ENCODE measurements at regions not wholly inside any gene's neighbourhood (a gene's known extent, or its start where the extent isn't known, plus 50 kb on each side); places are given as distances from the start of the nearest gene placed in this dataset.
"Not testable (repeated sequence)": the region's sequence is repeated elsewhere in the genome, so short reads cannot be mapped to it uniquely, and the experiment has no call there.

DNA sequence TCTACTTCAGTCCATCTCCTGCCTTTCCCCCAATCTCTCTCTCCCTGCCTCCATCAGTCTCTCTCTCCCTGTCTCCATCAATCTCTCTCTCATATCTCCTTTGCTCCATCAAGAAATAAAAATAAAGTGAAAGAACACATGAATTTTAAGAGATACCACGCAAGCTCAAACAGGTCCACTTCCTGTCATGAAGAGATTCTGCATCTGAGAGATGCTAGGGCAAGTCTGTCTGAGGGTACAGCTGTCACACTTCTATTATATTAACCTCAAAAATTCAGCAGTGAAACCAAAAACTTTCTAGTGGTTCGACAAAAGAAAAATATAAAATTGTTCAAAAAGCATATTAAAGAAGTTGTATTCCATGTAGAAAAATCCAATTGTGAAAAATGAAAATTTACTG is 296.8 kb upstream of the RSPO3 start:
- DNase-seq = no peak

DNA sequence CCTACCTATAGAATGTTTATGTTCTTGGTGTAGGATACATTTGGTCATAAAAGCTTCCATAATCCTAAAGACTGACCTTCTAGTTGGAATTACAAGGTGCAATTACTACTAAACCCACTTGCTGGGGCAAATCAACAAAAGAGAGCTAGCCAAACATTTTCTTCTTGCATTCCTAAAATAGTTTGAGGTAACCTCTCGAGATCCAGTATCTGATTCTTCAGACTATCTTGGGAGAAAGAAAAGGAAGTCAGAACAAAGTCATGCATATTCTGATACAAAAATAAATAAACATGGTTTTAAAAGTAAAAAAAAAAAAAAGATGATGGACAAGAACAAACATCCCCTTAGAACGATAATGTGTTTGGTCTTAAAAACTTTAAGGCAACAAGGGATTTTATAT is 294.2 kb upstream of the RSPO3 start:
- DNase-seq = no peak

DNA sequence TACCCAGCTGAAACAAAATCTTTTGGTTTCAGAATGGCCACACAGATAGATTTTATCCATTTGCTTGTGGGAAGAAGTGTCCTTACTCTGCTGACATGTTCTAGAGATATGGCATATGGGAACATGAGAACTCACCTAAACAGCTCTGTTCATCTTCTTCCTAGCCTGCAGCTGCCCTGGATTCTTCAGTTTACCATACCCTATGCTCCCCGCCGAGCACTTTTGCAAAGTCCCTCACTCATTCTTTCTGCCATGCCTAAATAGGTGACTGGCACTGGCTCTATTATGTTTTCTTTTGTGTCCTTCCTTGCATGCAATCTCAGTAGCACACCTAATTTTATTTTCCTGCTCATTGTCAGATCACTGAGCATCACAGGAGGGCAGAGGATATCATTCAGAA is 293.7 kb upstream of the RSPO3 start:
- no peak for DNase-seq

DNA sequence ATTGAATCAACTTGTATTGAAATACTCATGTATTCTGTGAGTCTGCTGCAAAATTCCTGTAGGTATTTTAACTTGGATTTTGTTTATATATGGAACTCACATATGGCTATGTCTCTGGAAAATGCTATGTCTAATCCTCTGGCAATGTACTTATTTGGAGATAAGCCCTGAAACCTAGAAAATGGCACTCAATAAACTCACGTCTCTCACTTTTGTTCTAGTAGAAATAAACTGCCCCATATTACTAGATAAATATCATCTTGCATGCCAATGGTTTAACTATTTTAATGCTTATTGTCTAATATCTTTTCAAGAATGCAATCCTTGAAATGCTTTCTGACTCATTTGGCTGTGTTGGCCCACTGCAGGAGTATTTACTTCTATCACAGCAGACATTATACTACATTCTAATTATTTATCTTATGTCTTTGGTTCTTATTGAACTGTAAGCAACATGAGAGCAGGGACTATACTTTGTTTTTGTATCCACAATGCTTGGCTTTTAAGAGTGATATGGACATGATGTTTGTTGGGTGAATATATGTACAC is 292.2 kb upstream of the RSPO3 start:
- no peak for DNase-seq

DNA sequence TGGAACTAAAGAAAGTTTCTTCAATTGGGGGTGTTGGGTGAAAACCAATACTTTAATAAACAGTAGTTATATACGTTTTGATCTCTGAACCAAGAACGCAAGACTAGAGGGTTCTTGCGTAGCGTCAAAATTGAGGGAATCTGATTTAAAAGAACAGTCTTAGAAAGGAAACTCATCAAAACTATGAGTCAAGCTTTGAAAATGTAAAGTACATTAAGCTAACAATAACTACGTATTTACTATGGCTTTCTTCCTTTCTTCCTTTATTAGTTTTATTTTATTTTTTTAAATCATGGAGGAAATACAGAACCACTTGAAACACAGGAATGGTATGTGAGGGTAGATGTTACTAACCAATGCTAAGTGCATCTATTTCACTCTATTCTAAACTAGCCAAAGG is 287.0 kb upstream of the RSPO3 start:
- no peak for DNase-seq

DNA sequence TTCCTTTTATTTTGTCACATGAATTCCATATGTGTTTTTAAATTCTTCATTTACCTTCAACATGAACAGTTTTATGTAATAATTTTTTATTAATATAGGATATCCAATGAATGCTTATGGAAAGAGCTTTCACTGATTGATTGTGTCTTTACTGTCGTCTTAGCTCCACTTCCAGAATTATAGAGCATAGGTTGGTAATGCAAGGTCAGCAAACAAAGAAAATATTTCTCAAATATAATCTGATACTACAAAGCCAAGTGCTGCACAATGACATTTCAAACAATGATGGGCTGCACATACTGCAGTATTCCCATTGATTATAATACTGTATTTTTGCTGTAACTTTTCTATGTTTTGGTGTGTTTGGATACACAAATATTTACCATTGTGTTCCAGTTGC is 275.7 kb upstream of the RSPO3 start:
- DNase-seq = no peak

DNA sequence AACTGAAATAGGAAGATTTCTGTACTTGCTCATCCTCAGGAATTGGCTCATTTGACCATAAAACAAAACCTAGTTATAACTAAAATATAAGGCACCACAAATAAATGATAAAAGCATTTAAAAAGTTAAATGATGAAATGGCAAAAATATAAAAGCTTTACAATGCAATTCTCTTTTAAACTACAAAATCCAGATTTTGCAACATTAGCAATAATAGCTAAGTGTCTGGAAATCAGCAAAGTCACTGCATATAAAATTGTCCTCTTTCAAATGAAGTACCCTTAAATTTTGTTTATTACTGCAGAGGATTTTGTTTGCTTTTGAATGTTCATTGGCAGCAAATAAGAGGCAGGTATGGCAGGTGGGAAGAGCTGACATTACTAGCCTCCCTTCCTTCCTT is 270.4 kb upstream of the RSPO3 start:
- DNase-seq = no peak

DNA sequence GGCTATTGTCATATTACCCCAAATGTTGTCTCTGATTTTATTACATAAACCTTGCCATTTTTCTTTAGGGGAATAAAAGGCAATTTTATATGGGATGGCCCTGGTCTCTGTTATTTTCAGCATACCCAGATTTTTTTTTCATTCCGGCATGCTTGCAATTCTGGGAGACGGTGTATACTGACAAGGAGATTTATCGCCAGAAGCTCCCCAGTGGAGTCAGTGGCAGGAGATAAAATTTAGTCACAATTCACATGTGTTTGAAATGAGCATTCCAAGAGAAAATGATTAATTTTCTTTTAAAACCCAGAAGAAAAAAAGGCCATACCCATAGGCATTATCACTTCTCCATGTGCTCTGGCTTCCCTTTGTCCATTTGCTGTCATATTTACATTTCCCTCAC is 250.8 kb upstream of the RSPO3 start:
- no peak for DNase-seq

DNA sequence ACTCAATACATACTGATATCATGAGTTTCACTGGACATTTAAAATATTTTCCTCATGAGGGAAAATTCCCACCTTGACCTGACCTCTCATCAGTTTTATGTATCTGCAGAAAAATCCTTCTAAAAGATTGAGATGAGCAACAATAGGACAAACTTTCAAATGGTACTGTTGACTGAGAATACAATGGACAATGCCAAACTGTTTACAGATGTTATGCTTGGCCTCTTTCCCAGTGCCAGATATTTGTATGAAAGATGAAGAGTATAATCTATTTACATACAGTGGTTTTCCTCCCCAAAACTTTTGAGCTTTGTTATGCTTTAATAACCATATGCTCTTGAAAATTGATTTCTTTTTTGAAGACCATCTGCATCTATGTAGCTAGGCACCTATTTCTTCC is 245.1 kb upstream of the RSPO3 start:
- no peak for DNase-seq

DNA sequence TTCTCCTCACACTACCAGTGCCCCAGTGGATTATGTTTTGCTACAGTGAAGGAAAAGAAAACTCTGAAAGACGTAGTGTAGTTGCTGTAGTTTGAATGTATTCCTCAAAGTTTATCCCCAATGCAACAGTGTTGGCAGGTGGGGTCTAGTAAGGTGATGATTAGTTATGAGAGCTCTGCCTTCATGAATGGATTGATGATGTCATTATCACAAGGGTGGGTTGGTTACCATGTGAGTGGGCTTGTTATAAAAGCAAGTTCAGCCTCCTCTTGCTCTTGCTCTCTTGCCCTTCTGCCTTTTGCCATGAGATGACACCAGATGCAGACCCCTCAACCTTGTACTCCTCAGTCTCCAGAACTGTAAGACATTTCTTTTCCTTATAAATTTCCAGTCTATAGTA is 244.7 kb upstream of the RSPO3 start:
- no peak for DNase-seq

DNA sequence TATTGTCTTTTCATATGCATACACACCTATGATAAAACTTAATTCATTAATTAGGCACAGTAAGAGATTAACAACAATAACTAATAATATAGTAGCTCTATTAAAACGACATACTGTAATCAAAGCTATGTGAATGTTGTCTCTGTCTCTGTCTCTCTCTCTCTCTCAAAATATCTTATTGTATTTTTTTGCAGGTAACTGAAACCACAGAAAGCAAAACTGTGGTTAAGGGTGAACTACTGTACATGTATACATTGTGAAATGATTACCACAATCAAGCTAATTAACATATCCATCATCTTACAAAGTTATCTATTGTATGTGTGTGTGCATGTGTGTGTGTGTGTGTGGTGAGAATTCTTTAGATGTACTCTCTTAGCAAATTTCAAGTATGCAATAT is 242.0 kb upstream of the RSPO3 start:
- no peak for DNase-seq

DNA sequence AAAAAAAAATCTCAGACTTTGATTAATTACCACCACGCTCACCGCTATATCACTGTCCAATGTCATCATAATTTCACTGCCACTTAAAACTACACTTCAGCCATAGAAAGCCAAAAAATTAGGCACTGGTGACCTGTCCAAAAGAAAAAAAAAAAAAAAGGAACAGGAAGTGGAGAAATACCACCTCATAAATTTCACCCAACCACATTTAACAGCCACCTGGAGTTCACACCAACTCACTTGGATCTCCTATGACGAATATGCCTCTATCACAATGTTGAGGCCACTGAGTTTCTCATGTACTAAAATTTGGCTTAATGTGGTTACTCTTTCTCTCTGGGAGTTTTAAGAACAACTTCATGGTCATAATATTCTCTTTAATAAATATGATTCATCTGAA is 237.5 kb upstream of the RSPO3 start:
- DNase-seq = no peak

DNA sequence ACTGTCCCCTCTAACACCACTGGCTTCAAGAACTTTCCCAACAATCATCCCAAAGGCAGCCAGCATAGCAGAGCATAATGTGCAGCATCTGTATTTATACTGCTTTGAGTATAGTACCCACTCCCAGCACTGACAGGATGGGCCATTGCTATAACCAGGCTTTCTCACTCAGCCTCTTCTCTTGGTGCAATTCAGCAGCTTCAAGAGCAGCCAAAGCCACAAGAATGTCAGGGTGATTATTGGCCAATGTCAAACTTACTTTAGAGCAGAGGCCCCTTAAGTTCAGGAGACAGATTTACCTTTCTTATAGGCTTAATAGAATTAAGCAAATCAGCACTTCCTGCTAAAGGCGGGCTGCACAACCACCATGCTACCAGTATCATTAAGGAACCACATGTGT is 232.4 kb upstream of the RSPO3 start:
- DNase-seq = no peak

DNA sequence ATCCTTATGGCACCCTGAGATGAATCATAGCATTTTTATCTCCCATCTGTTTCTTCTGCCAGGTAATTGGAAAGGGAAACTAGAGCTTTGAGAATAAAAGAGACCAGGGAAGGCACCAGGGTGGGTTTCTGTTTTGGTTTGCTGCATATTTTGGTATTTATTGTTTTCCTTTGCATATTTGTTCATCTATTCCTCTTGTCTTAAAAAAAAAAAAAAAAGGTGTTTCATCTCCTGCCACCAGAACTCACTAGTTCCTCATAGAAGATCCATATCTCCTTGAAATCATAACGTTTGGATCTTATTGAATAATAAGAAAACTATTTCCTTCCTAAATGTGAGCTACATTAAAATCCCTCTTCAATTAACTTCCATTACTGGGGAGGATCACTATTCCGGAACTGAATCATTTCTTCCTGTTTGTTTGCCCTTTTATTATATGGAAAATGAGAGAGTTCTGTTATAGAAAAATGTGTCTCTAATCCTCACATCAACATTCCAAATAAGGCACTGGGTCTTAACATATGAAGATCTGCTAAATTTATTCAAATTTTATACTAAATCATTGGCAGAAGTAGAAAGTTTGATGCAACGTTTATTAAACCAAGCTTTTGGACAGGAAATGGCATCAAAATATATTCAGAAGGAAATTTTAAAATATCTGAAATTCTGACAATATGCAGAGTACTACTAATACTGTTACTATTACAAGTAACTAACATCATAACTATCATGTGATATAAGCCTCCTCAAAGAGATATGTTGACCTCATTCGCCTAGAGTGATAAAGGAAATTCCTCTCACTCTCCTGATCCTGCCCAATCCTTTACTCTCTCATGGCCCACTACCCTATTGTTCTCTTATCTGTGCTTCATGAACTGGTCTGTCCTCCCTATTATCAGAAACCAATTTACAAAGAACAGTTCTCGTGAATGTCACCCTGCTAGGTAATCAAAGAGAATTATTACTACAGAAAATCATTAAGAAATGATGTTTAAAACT is 229.4 kb upstream of the RSPO3 start:
- DNase-seq = no peak

DNA sequence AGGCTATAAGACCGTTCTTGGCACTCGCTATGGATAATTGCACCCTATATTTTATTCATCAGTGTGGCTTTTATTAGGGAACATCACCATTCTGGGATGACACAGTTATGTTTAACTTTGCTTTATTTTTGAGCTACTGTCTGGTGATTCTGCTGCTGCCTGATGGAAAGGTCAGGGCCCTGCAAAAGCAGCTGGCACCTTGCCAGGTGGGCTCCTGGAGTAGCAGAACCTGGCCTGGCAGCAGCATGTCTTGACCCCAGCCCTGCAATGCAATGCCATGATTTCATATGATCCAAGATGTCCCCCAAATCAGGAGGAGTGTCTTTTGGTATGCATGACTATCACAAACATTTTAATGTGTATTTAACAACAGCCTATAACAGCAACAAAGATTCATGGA is 228.4 kb upstream of the RSPO3 start:
- DNase-seq = no peak

DNA sequence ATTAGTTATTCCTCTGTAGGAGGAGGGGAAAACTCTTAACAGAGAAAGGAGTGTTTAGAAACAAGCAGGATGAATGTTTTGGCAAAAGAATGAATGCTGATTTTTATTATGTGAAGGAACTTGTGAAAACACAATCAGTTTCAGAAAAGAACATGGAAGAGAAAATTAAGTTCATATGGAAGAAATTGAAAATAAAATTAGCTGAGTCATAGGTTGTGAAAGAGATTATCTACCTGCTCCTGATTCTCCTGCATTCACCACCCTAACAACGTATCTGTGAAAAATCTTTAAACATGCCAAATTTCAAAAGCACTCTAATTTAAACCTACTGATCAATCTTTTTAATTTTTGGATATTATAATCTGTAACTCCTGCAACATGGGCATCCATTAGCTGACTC is 227.3 kb upstream of the RSPO3 start:
- no peak for DNase-seq

DNA sequence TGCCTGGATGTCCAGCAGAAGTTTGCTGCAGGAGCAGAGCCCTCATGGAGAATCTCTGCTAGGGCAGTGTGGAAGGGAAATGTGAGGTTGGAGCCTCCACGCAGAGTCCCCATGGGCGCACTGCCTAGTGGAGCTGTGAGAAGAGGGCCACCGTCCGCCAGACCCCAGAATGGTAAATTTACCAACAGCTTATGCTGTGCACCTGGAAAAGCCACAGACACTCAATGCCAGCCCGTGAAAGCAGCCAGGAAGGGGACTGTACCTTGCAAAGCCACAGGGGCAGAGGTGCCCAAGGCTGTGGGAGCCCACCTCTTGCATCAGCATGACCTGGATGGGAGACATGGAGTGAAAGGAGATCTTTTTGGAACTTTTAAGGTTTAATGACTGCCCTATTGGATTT is 225.6 kb upstream of the RSPO3 start:
- DNase-seq = not testable (repeated sequence)

DNA sequence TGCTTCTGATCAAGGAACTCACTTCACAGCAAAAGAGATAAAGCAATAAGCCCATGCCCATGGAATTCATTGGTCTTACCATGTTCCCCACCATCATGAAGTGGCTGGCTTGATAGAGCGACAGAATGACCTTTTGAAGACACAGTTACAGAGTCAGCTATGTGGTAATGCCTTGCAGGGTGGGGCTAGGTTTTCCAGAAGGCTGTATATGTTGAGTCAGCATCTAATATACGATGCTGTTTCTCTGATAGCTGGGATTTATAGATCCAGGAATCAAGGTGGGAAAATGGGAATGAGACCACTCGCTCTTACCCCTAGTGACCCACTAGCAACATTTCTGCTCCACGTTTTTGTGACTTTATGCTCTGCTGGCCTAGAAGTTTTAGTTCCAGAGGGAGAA is 220.7 kb upstream of the RSPO3 start:
- DNase-seq = no peak

DNA sequence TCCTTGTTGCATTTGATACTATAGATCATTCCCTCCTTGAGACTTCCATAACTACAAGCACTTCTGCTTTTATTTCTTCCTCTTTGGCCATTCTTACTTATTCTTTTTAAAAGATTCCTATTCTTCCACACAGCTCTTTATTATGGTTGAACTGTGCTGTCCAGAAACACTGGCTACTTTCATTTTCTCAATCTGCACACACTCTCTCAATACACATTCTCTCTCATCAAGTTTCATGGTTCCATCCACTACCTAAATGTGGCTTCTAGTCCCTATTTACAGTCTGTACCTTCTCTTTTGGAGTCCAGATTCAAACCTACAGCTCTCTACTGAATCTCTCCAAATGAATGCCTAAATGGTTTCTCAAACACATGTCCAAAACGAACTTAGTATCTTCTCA is 214.3 kb upstream of the RSPO3 start:
- no peak for DNase-seq

DNA sequence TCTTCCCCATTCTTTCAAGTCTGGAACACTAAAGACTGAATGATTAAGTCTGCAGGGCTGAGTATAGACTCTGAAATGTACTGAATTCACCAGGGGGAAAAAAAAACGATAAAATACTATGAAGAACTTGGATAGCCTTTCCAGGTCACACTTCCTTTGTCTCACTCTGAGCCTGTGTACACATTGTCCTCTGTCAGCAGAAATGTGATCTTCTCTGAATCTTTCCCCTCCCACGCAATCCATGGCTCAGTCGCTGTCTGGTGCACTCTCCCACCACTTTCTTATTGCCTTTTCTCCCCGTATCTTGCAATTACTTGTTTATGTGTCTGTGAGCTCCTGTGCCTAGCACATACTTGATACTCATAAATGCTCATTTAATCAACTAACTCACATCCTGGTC is 212.6 kb upstream of the RSPO3 start:
- no peak for DNase-seq

DNA sequence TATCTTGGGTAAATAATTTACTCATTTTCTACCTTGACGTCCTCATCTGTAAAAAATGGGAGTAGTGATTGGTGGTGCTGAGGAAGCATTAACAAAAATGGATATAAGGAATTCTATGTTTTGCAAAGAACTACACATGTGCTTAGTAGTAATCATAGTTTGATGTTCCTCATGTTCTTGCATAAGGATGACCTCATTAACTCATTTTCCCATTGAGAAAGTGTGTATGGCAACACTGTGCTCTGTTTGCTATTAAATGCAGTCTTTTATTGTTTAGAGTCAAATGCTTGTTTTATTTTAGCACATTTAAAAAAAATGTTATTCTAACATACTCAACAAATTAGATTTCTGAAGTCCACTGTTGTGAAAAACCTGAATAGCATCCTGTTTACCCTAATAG is 211.2 kb upstream of the RSPO3 start:
- no peak for DNase-seq

DNA sequence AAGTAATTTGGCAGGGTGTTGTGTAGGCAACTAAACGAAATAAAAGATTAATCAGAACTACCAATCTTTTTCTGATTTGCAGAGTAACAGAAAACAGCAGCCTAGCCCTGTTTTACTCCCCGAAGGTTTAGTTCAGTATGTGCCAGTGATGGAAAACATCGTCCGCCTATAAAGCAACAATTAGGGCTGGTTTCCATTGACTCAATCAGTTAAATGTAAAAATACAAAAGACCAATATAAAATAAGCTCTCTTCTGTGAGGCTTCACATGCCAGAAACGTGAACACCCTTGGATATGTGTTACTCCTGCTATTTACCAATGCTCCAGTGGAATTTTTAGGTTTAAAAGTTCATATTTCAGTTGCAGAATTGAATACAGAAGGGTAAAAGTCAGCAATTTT is 210.5 kb upstream of the RSPO3 start:
- no peak for DNase-seq

DNA sequence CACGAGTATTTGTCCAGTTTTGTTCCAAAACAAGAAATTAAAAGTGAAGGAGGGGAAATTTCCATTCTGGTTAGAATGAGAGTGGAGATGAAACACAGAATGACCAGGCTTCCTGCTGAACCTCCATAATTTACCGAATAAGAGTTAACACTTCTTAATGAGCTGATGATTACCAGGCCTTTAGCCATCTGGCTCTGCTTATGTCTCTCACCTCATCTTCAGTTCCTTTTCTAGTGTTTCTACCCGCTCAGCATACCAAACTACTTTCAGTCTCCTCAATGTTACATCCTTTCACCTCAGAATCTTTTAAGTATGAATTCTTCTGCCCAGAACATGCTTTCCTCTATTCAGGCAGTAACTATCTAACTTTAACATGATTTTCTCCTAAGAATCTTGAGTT is 209.0 kb upstream of the RSPO3 start:
- no peak for DNase-seq

DNA sequence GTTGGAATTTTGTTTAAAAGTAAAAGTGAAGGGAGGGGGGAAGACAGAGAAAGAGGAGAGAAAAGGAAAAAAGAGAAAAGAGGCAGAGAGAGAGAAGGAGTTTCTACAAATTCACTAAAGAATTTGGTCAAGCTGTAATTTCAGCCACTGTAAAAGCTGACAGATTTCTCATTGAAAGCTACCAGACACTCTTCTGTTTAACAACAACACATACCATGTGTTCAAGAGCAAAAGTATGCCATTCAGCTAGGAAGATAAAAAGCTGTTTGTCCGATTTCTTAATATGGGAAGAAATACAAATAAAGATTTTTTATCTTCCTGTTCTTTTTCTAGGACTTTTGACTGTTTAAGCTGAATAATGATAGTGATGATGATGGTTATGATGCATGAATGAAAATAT is 204.8 kb upstream of the RSPO3 start:
- no peak for DNase-seq

DNA sequence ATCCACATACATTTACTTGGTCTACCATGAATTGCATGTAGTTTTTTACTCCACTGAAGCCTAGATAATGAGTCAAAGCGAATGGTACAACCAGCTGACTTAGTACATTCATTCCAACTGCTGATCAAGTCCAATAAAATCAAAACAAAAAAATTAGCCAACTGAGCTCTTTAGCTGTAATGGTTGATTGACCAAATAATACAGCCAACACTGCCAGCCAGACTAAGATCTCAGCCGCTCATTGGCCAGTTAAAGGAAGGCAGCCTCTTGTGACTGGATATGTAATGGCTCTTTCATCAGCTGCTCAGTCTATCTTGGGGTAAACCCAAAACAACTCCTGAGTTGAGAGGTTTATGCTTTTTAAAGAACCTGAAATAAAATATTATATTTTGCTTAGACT is 204.3 kb upstream of the RSPO3 start:
- no peak for DNase-seq
